HG03354 (cell line): ENCODE measurements at regions not wholly inside any gene's neighbourhood (a gene's known extent, or its start where the extent isn't known, plus 50 kb on each side); places are given as distances from the start of the nearest gene placed in this dataset.

Experiments
- ATAC-seq: cut with Tn5 transposase; IDR thresholded peaks from one replicate; pipeline ENCODE4 v1.9.1; 2021; ENCODE audit warnings: mild to moderate bottlenecking; ENCODE audit not compliant: unreplicated experiment, poor library complexity, severe bottlenecking

DNA sequence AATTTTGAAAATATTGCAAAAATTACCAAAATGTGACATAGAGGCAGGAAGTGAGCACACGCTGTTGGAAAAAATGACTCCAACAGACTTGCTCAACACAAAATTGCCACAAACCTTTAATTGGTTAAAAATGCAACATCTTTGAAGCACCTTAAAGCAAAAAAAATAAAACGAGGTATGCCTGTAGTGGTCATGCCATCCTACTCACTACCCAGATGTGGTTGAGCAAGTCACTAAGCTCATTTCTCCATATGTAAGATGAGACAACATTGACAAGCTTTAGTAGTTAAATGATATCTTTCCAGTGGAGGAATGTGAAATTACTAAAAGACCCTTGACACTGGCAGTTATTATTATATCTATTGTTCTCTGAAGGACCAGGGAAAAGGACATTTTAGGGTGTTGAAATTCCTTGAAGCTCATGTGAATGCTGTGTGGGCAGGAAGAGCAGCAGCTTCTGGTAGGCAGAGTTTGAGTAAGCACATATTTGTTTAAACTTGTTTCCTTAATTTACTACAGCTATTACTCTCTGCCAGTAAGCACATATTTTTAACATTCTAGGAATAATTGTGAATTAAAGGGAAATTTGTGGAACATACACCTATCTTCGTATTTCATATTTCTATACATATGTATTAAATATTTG, 131.6 kb upstream of the P2RY1 start:
- no peak for ATAC-seq

DNA sequence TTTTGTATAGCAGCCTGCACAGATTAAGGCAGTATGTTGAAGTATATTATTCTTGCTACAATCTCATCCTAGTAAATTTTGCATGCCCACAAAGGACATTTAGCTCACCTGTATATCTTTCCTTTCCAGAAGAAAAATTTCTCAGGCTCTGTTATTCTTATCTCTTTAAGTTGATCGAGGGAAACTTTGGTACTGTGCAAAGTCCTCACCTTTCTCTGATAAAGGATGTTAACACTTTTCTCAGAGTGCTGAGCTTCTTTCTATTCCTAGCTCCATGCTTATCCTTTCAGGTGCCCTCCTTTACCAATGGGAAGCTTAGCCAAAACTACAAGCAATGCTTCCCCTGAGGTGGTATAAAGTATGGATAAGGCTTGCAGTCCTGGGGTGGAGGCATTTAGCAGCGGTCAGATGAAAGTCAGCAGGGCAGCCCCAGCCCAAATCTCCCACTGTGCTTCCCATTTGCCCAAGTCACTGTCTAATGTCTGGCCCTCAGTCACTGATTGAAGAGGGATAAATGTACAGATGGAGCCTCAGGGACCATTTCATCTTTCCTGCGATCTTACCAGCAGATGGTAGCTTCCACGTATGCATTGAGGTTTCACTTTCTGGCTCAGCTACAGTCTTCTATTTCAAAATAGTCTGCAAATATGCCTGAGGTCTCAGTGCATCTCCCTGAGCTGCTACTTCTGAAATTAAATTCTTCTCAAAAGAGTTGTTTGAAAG, 127.8 kb upstream of the P2RY1 start:
- ATAC-seq, result peak; percentile 48

DNA sequence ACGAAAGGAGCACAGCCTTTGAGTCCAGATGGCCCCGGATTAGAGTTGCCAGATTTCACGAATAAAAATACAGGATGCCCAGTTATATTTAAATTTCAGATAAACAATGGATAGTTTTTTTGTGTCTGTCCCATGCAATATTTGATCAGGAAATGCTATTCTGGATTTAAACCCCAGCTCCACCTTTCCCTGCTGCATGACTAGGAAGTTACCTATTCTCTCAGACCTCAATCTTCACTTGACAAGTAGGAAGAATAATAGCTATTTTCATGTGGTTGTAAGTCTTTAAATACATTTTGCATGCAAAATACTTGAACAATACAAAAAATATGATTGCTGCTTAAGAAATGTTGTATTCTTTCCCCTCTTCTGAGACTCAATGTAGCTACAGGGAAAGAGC, 125.3 kb upstream of the P2RY1 start:
- no peak for ATAC-seq

DNA sequence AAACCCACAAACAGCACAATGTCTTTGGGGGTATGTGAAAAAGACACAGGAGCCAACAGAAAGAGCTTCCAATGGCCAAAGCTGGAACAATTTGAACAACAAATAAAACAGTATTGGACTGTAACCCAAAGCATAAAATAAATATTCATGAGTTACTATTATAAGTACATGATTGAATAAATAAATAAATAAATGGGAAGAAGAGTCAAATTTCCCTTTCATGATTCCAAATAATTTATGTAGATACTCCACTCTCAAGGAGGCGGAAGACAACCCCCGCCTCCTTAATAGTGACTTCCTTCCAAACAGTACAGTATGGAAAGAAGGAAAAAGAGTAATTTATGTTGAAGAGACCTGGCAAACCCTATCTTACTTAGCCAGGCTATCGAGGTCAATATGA, 124.4 kb upstream of the P2RY1 start:
- ATAC-seq, result no peak

DNA sequence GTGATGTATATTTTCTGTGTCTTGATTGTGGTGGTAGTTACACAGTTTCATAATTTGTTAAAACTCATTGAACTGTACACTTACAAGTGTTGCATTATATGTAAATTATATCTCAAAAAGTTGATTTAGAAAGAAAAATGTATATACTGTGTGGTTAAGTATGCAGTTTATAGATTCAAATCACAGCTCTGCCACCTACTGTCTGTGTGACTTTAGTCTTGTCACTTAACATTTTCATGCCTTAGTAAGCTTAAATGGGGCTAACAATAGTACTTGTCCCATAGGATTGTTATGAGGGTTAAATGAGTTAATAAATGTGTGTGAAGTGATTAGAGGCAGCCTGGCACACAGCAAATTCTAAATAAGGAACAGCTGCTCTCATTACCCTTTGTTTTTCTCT, 120.9 kb upstream of the P2RY1 start:
- ATAC-seq, result no peak

DNA sequence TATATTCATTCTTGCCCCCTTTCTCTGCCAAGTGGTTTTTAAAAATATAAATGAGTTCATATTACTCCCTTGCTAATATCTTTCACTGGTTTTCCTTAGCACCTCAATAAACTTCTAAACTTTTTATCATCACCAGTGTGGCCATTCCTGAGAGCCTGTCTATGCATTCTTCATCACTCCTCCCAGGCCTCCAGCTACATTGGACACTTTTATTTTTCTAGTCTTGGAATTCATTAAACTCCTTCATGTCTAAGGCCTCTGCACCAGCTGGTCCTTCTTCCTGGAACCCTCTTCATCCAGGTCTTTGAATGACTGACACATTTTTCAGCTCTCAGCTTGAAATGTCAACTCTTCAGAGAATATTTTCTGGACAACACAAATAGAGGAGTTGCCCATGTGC, 120.4 kb upstream of the P2RY1 start:
- ATAC-seq, result no peak

DNA sequence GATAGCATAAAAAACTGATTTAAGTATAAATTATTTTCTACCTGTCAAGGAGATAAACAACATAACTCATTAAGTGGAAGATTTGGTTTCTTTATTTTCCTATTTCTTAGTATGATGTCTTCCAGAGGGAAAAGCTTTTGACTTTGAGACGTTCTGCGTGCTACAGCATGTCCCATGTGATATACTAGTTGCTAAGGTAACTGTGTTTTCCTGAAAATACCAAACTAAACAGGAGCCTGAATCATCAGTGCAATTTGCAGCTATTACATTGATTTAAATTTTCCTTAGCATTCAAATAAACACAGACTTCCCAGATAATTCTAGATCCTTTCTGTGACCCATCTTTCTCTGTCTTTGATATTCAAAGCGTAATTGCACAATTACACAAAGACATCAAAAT, 117.7 kb upstream of the P2RY1 start:
- no peak for ATAC-seq

DNA sequence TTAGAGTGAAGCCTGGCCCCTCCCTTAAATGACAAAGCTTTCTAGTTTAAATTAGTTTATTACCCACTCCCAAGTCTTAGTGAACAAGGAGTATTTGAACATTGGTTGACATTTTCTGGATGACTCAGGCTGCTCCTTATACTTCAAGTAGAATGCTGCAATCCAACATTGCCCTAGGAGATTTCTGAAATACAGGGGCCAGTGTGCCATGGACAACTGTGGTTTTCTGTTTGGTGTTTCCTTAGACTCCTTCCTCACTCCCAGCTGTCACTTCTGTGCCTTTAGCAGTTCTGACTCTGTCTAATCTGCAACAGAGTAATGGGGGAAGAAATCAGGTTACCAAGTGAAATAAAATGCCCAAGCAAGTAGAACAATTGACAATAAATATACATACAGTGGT, 116.1 kb upstream of the P2RY1 start:
- no peak for ATAC-seq

DNA sequence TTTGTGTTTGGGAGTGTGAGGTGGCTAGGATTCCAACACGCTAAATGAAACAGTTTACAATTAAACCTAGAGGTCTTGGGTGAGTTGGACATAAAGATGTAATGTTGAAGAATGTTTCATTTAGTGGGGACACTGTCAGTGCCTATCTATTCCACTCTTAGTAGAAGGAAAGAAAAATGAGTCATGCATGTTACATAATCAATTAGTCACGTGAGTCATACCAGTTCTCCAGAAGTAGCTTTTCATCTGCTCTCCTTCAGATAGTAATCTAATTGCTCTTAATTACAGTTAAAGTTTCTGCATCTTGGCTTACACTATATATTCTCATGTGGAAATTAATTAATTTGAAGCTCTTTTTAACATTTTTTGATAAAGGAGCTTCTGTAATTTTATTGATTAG, 115.7 kb upstream of the P2RY1 start:
- no peak for ATAC-seq

DNA sequence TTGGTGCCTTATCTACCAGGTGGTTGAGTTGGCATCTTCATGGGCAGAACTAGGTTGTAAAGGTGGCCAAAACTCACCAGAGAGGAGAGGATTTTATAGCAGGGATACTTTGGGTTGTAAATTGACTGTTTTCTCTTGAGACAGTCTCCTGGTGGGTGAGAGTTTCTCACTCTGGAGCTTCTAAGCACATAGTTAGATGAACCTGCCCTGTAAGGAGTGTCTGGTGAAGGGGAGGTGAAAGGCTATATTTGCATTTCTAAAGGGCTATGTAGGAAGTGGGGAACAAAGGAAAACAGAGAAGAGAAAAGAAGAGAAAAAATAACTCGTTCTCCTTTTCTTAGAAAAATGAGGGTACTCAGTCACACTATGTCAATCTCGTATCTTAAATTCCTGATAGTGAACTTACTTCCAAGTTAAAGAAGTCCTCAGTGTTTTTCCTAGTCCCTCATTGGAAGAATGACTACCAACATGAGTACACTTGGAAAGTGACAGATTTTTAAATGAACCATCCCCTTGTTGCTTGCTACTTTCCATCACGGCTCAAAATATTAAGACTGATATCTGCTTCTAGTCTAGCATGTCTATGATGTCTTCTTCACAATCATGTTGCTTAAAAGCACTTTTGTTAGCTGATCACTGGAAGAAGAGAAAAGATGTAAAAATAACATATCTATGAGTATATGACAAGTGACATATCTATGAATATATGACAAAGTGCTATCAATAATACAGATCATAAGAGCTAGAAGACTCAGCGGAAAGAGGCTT, 113.8 kb upstream of the P2RY1 start:
- no peak for ATAC-seq

DNA sequence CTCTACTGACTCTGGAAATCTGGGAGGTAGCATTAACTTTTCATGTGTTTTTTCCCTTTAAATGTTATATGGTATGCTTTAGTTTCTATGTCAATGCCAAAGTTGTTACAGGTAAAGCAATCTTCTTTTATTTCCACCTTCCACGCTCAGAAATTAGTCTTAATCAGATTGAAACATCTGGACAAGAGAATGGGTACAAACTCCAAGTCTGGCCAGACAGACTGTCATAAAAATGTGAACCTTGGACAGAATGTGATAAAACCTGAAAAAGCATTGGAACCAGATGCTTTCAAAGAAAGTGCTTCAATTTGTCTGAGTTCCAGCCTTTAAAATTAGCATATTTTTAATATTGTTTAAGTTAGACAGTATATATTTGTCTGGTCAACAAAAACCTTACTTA, 110.7 kb upstream of the P2RY1 start:
- ATAC-seq, result no peak

DNA sequence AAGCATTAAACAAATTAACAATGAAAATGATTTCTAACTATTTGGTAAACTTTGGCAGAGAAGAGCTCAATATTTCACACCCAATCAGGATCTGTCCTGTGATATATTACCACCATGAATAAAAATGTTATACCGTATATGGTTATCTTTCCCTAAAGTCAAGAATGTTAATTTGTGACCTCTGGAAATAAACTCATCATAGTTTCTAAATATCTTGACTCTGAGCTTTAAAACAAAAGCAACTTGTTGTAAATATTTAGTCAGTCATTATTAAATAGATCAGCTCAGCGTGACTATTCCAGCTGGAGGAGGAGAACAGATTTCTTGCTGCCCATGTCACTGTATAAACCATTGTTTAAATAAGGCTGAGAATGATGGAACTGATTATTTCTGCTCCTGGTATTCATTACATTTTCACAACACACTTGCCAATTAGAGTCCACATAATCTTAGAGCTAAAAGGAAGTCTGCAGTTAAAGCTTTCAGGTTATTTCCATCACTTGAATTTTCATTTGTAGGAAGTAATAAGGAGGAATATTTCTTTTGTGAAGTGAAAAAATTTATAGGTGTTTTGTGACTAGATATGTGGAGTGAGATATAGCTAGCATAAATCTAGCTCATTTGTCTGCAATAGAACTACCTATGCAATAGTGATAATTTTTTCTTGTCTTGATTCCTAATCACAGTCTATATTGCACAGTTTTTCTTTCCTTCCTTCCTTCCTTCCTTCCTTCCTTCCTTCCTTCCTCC, 106.5 kb upstream of the P2RY1 start:
- ATAC-seq, result no peak

DNA sequence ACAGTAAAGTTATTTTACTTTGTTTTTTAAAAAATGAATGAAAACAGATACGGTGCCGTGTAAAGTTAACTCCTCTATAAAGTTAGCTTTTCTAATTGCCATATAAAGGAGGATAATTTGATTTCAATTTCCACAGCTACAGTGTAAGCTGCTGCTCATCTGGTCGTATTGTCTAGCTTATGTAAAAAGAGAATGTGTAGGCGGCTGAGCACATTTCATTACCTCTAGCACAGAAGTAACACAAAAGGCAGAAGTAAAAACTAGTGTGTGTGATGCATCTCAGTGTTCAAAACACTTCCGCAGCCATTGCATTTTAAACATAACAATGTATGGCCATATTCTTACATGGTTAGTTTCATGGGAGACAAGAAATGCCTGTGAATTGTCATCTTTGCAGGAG, 105.0 kb upstream of the P2RY1 start:
- no peak for ATAC-seq

DNA sequence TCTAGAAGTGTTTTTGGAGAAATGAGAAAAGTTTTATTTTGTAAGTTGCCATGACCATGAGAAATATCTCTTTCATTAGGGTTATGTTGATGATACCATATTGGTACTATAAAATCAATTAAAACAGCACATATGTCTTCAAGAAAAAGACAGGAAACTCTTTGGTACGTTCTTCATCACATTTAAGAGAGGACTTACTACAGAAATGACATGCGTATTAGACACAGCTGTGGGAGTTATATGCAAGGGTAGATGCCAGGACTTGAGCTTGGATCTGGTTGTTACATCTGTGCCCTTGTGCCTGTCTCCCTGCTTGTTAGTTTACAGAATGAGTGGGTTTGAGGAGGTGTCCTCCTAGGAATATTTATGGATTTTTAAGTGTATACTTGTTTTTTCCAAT, 103.4 kb upstream of the P2RY1 start:
- ATAC-seq, result no peak

DNA sequence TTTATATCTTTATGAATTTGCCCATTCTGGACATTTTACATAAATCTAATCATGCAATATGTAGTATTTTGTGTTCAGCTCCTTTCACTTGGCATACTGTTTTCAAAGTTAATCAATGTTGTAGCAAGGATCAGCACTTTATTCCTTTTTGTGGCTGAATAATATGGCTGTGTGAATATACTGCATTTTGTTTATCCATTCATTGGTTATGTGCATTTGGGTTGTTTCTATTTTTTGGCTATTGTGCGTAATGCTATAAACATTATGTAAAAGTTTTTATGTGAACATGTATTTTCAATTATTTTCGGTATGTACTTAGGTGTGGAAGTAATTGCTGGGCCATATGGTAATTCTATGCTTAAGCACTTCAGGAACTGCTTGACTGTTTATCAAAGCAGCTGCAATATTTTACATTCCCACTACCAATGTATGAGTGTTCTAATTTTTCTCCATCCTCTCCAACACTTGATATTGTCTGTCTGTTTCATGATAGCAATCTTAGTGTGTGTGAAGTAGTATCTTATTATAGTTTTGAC, 101.3 kb upstream of the P2RY1 start:
- ATAC-seq, result no peak

DNA sequence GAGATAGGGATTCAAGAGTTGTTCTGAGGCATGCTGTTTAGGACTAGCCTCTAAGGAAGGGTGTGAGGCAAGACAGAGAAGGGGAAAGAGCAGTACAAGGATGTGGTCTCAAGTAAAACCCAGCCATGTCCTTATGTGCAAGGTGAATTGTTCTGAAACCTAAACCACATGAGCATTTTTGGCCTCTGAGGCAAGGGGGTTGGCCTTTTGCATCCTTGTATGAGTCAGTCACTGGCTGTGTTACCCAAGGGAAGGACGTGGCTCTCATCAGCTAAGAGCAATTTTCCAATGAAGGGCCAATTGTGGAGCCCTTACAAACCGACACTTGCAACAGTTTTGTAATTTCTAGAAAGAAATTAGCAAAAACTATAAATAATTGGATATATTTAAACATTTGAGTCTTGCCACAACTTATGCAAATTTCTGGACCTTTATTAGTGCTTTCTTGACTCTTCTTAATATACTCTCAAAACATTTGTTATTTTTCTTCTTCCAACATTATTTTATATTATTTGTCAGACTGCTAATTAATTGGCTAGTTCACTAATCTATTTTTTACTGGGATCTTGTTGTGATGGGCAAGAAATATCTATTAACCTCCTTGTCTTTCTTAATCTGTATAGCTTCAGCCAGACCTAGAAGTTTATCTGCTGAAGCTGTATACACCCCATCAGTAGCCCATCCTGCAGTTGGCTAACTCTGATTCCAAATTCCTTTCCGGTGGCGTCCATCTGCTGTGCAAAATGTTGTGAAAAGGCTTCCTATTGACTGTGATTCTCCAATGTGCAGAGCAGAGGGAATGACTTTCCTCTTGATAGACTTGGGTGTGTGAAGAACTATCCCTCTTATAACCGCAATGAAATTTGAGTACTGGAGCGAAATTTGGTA, 97.7 kb upstream of the P2RY1 start:
- ATAC-seq, result peak; percentile 99

DNA sequence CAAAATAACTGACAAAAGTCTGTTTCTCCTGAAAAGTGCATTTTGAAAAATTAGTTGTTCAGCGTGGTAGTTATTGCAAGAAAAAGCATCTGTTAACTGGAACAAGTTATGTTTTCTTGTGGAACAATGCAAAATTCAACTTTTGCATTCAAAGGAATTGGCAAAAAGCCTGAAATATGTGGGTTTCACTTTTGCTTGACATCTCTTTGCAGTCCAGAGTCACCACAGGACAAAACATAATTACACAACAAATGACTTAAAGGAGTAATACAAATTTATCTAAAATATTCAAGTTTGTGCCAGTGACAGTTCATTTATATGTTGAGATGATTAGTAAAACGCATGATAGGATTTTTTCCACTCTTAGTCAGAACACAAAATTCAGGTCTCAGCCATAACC, 96.3 kb upstream of the P2RY1 start:
- ATAC-seq, result no peak

DNA sequence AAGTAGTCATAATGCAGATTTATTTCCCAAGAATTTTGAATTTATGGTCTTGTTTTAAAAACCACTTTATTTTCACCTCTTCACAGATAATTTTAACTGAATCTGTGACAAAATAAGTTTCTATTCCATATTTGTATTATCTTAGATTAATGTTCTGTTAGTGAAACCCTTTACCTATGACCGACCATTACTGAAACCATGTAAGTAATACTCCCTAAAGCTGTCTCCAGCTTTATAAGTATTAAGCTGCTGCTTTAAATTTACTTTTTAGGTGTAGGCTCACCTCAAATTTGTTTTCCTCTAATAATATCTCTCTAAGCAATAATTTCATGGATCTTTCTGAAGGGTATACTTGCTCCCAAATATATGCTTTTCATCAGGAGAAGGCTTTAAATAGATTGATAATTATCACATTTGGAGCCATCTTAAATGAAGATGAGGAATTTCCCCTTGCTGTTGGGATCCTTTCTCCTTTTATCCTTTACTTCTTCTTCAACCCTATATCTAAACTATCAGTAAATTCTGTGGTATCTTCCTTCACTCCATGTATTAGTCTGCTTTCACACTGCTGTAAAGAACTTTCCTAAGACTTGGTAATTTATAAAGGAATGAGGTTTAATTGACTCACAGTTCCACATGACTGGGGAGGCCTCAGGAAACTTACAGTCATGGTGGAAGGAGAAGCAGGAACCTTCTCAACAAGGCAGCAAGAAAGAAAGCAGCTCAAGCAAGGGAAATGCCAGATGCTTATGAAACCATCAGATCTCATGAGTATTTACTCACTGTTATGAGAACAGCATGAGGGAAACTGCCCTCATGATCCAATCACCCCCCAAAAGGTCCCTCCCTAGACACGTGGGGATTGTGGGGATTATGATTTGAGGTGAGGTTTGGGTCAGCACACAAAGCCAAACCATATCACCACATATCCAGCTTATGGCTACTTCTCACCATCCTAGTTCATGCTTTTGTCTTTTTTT, 92.3 kb upstream of the P2RY1 start:
- peak; percentile 62 for ATAC-seq
